ENCODE measurements at regions not wholly inside any gene's neighbourhood (a gene's known extent, or its start where the extent isn't known, plus 50 kb on each side); places are given as distances from the start of the nearest gene placed in this dataset.

DNA sequence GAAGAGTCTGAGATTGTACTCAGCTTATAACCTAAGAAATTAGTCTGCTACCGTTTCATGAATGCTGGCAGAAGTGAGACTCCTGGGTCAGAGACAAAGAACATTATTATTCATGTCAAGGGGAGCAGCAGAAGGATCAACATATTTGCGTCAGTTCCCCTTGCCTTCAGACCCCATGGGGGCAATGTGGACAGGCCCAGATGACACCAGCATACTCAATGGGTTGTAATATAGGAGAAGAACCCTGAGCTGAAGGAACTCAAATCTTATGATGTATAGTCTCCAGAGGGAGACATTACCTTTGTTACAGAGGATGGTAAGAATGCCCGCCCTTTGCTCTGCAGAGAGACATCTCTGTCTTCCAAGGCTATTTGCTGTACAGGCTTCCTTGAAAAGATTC lies 384.4 kb downstream of the EPM2A start:
- Histone ChIP-seq H2AK5ac (ENCODE audit: low read length) (no peak overlapping the region), H3K27ac (ENCODE audit: low read depth, low read length) (no peak overlapping the region), H3K36me3 (ENCODE audit: control insufficient read depth, insufficient read depth, low read length) (no peaks in the 10 kb centered on the region), H3K56ac (ENCODE audit: low read length) (no peak overlapping the region), H3K18ac (ENCODE audit: low read length) (no peak overlapping the region), H3K4me3 (ENCODE audit: low read length) (no peak overlapping the region), H4K5ac (ENCODE audit: low read length) (no peak overlapping the region), H3K27me3 (ENCODE audit: insufficient read depth, low read length, poor library complexity) (no peaks in the 10 kb centered on the region), H3K23ac (ENCODE audit: low read length) (no peak overlapping the region), H3K79me1 (ENCODE audit: low read length) (no peaks in the 10 kb centered on the region), H2BK120ac (ENCODE audit: low read depth, low read length) (no peak overlapping the region), H2BK15ac (replicated peaks; ENCODE audit: low read depth) (no peak overlapping the region), H4K8ac (ENCODE audit: low read depth, low read length) (no peak overlapping the region), H3K79me2 (ENCODE audit: control insufficient read depth, insufficient read depth, low read length) (no peaks in the 10 kb centered on the region), H2BK5ac (ENCODE audit: low read length) (no peak overlapping the region), H3K4me2 (ENCODE audit: low read length) (no peak overlapping the region), H3K4ac (ENCODE audit: low read depth, low read length) (no peak overlapping the region), H3K4me1 (ENCODE audit: control insufficient read depth, low read depth, low read length) (peaks cover 4% of the 10 kb centered on the region), H3K9ac (ENCODE audit: low read length) (no peak overlapping the region)
- WGBS (ENCODE audit: extremely low coverage, insufficient coverage, low lambda C conversion rate): no CpG with 5 or more reads among the region's 3 CpGs
- DNase-seq: no peak

DNA sequence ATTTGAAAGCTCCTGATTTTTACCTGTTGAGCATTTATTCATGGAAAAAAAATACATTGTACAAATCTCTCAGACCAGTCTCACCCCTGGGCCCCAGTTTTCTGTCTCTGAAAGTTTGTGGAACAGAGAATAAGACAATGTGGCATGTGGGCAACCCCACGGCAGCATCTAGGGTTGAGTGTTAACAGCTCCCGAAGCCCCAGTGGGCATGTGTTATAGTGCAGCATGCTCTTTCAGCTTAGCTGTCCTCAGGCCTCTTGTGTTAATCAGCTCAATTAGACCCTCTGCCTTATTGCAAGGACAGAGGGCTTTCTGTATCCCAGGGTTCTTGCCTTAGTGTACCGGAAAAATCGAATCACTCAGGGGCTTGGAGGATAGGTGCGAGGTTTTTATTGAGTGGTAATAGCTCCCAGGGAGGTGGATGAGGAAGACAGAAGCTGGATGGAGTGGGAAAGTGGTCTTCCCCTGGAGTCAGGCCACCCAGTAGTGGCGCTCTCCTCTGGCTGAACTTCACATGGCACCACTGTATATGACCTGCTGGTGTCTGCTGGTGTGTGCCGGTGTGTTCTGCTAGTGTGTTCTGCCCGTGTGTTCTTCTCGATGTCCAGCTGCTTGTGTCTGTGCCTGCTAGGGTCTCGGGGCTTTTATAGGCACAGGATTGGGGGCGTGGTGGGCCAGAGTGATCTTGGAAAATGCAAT lies 382.8 kb downstream of the EPM2A start:
- Histone ChIP-seq H2BK120ac (ENCODE audit: low read depth, low read length) (no peak overlapping the region), H3K27ac (ENCODE audit: low read depth, low read length) (no peak overlapping the region)

DNA sequence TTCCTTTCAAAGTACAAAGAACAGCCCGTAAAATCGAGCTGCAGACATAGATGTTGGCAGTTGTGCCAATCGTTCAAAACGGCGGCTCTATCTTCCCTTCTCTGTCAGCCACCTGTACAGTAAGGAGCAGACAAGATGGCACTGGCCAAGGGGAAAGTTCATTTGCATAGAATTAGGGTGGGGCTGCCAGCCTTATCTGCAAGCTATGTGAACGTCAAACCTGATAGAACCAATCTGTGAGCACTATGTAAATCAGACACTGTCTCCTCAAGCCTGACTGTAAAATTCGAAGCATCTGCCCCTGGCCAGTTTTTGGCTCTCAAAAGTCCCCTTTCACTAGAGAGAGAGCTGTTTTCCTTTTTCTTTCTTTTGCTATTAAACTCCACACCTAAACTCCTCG lies 374.5 kb downstream of the EPM2A start:
- H3K4me2 ChIP-seq (ENCODE audit: low read length): no peak overlapping the region
- H3K56ac ChIP-seq (ENCODE audit: low read length): no peak overlapping the region
- H3K4ac ChIP-seq (ENCODE audit: low read depth, low read length): no peak overlapping the region
- no peak overlapping the region for H3K4me3 ChIP-seq (ENCODE audit: low read length)
- no peaks in the 10 kb centered on the region for H3K27me3 ChIP-seq (ENCODE audit: insufficient read depth, low read length, poor library complexity)
- no peaks in the 10 kb centered on the region for H3K79me2 ChIP-seq (ENCODE audit: control insufficient read depth, insufficient read depth, low read length)
- no peaks in the 10 kb centered on the region for H3K36me3 ChIP-seq (ENCODE audit: control insufficient read depth, insufficient read depth, low read length)
- H3K18ac ChIP-seq (ENCODE audit: low read length): no peak overlapping the region
- no CpG with 5 or more reads among the region's 8 CpGs for WGBS (ENCODE audit: extremely low coverage, insufficient coverage, low lambda C conversion rate)
- no peak overlapping the region for H4K5ac ChIP-seq (ENCODE audit: low read length)
- peak; percentile 51 for DNase-seq
- H3K79me1 ChIP-seq (ENCODE audit: low read length): no peaks in the 10 kb centered on the region
- H3K9ac ChIP-seq (ENCODE audit: low read length): no peak overlapping the region
- no peaks in the 10 kb centered on the region for H3K4me1 ChIP-seq (ENCODE audit: control insufficient read depth, low read depth, low read length)
- no peak overlapping the region for H2BK15ac ChIP-seq (replicated peaks; ENCODE audit: low read depth)
- no peak overlapping the region for H3K27ac ChIP-seq (ENCODE audit: low read depth, low read length)
- no peak overlapping the region for H3K23ac ChIP-seq (ENCODE audit: low read length)
- H2AK5ac ChIP-seq (ENCODE audit: low read length): no peak overlapping the region
- H4K8ac ChIP-seq (ENCODE audit: low read depth, low read length): no peak overlapping the region
- H2BK5ac ChIP-seq (ENCODE audit: low read length): no peak overlapping the region
- no peak overlapping the region for H2BK120ac ChIP-seq (ENCODE audit: low read depth, low read length)

More for the DNA sequence above, 382.8 kb downstream of the EPM2A start:
- Histone ChIP-seq H3K27me3 (ENCODE audit: insufficient read depth, low read length, poor library complexity) (no peaks in the 10 kb centered on the region), H3K36me3 (ENCODE audit: control insufficient read depth, insufficient read depth, low read length) (no peaks in the 10 kb centered on the region), H3K79me2 (ENCODE audit: control insufficient read depth, insufficient read depth, low read length) (no peaks in the 10 kb centered on the region), H2BK5ac (ENCODE audit: low read length) (no peak overlapping the region), H3K56ac (ENCODE audit: low read length) (no peak overlapping the region), H3K79me1 (ENCODE audit: low read length) (no peaks in the 10 kb centered on the region), H3K23ac (ENCODE audit: low read length) (no peak overlapping the region), H3K9ac (ENCODE audit: low read length) (no peak overlapping the region), H3K4ac (ENCODE audit: low read depth, low read length) (no peak overlapping the region), H3K4me2 (ENCODE audit: low read length) (no peak overlapping the region), H3K4me3 (ENCODE audit: low read length) (no peak overlapping the region), H4K8ac (ENCODE audit: low read depth, low read length) (no peak overlapping the region), H2BK15ac (replicated peaks; ENCODE audit: low read depth) (no peak overlapping the region), H3K18ac (ENCODE audit: low read length) (no peak overlapping the region), H4K5ac (ENCODE audit: low read length) (no peak overlapping the region), H3K4me1 (ENCODE audit: control insufficient read depth, low read depth, low read length) (peaks cover 4% of the 10 kb centered on the region), H2AK5ac (ENCODE audit: low read length) (no peak overlapping the region)
- no CpG with 5 or more reads among the region's 11 CpGs for WGBS (ENCODE audit: extremely low coverage, insufficient coverage, low lambda C conversion rate)
- peak; percentile 50 for DNase-seq

DNA sequence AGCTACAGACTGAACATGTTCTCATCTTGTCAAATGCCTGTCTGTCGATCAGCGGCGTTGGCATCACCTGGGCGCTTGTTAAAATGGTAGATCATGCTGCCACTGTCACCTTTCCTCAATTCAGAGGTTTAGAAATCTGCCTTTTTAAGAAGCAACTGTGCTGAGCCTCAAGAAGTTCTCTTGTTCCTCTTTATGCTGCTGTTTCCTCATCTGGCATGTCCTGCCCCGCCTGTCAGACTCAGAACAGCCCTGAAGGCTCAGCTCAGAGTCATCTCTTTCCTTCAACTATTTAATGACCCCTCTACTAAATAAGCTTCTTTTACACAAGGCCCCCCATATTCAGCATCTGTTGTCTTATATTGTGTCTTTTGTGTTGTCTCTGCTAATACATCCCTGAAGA lies 368.2 kb downstream of the EPM2A start:
- Histone ChIP-seq H2BK15ac (replicated peaks; ENCODE audit: low read depth) (no peak overlapping the region), H3K9ac (ENCODE audit: low read length) (no peak overlapping the region), H3K79me1 (ENCODE audit: low read length) (no peaks in the 10 kb centered on the region), H3K27ac (ENCODE audit: low read depth, low read length) (no peak overlapping the region), H4K8ac (ENCODE audit: low read depth, low read length) (no peak overlapping the region), H3K36me3 (ENCODE audit: control insufficient read depth, insufficient read depth, low read length) (no peaks in the 10 kb centered on the region), H3K56ac (ENCODE audit: low read length) (no peak overlapping the region), H3K4me1 (ENCODE audit: control insufficient read depth, low read depth, low read length) (no peaks in the 10 kb centered on the region), H3K4ac (ENCODE audit: low read depth, low read length) (no peak overlapping the region), H3K27me3 (ENCODE audit: insufficient read depth, low read length, poor library complexity) (no peaks in the 10 kb centered on the region), H3K79me2 (ENCODE audit: control insufficient read depth, insufficient read depth, low read length) (no peaks in the 10 kb centered on the region), H2BK5ac (ENCODE audit: low read length) (no peak overlapping the region), H2AK5ac (ENCODE audit: low read length) (no peak overlapping the region), H2BK120ac (ENCODE audit: low read depth, low read length) (no peak overlapping the region), H3K4me3 (ENCODE audit: low read length) (no peak overlapping the region), H3K18ac (ENCODE audit: low read length) (no peak overlapping the region), H3K4me2 (ENCODE audit: low read length) (no peak overlapping the region), H3K23ac (ENCODE audit: low read length) (no peak overlapping the region), H4K5ac (ENCODE audit: low read length) (no peak overlapping the region)
- DNase-seq: no peak
- WGBS (ENCODE audit: extremely low coverage, insufficient coverage, low lambda C conversion rate): no CpG with 5 or more reads among the region's 5 CpGs

DNA sequence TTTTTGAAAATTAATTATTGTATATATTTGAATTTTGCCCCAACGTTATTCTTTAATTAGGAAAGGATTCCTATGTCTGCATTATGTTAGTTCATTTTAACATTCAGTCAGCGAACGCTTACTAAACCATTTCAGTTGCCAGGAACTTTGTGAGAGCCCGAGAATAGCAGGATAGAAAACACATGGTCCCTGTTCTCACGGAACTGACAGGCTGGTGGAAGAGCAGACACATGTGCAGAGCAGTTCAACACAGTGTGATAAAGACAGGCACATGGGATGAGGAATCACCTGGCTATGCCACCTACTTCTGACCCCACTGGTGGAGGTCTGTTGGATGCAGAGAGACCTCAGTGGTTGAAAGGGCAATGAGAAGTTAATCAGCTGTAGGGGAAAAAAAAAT lies 367.2 kb downstream of the EPM2A start:
- H4K5ac ChIP-seq (ENCODE audit: low read length): no peak overlapping the region
- H3K4me1 ChIP-seq (ENCODE audit: control insufficient read depth, low read depth, low read length): no peaks in the 10 kb centered on the region
- H3K4ac ChIP-seq (ENCODE audit: low read depth, low read length): no peak overlapping the region
- no peak overlapping the region for H3K23ac ChIP-seq (ENCODE audit: low read length)
- DNase-seq: no peak
- no peak overlapping the region for H2AK5ac ChIP-seq (ENCODE audit: low read length)
- no peaks in the 10 kb centered on the region for H3K36me3 ChIP-seq (ENCODE audit: control insufficient read depth, insufficient read depth, low read length)
- H4K8ac ChIP-seq (ENCODE audit: low read depth, low read length): no peak overlapping the region
- H3K27me3 ChIP-seq (ENCODE audit: insufficient read depth, low read length, poor library complexity): no peaks in the 10 kb centered on the region
- no peak overlapping the region for H3K56ac ChIP-seq (ENCODE audit: low read length)
- no peak overlapping the region for H3K18ac ChIP-seq (ENCODE audit: low read length)
- H3K27ac ChIP-seq (ENCODE audit: low read depth, low read length): no peak overlapping the region
- H3K79me2 ChIP-seq (ENCODE audit: control insufficient read depth, insufficient read depth, low read length): no peaks in the 10 kb centered on the region
- no peak overlapping the region for H3K9ac ChIP-seq (ENCODE audit: low read length)
- no peak overlapping the region for H2BK15ac ChIP-seq (replicated peaks; ENCODE audit: low read depth)
- no CpG with 5 or more reads among the region's 5 CpGs for WGBS (ENCODE audit: extremely low coverage, insufficient coverage, low lambda C conversion rate)
- H2BK120ac ChIP-seq (ENCODE audit: low read depth, low read length): no peak overlapping the region
- no peak overlapping the region for H3K4me2 ChIP-seq (ENCODE audit: low read length)
- H3K79me1 ChIP-seq (ENCODE audit: low read length): no peaks in the 10 kb centered on the region
- no peak overlapping the region for H2BK5ac ChIP-seq (ENCODE audit: low read length)
- no peak overlapping the region for H3K4me3 ChIP-seq (ENCODE audit: low read length)

DNA sequence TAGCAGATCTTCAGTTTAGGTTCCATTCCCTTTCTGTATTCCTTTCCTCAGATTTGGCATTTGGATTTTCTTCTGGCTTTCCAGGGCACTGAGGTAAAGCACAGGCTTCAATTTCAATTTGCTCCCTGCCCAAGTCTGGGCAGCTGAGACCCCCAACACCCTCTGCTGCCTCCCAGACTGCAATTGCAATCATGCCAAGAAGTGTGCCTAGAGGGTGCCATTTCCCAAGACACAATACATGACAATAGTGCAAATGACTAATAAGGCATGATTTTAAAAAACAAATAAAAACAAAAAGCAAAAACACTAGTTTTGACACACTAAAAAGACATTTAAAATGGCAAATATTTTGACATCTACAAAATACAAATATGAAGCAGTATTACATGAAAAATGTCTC lies 364.8 kb downstream of the EPM2A start:
- Histone ChIP-seq H2BK15ac (replicated peaks; ENCODE audit: low read depth) (no peak overlapping the region), H4K5ac (ENCODE audit: low read length) (no peak overlapping the region), H2BK120ac (ENCODE audit: low read depth, low read length) (no peak overlapping the region), H3K9ac (ENCODE audit: low read length) (no peak overlapping the region), H4K8ac (ENCODE audit: low read depth, low read length) (no peak overlapping the region), H3K27me3 (ENCODE audit: insufficient read depth, low read length, poor library complexity) (no peaks in the 10 kb centered on the region), H3K56ac (ENCODE audit: low read length) (no peak overlapping the region), H3K79me2 (ENCODE audit: control insufficient read depth, insufficient read depth, low read length) (no peaks in the 10 kb centered on the region), H3K4ac (ENCODE audit: low read depth, low read length) (no peak overlapping the region), H3K18ac (ENCODE audit: low read length) (no peak overlapping the region), H2AK5ac (ENCODE audit: low read length) (no peak overlapping the region), H3K4me2 (ENCODE audit: low read length) (no peak overlapping the region), H3K79me1 (ENCODE audit: low read length) (no peaks in the 10 kb centered on the region), H3K23ac (ENCODE audit: low read length) (no peak overlapping the region), H3K27ac (ENCODE audit: low read depth, low read length) (no peak overlapping the region), H3K36me3 (ENCODE audit: control insufficient read depth, insufficient read depth, low read length) (no peaks in the 10 kb centered on the region), H2BK5ac (ENCODE audit: low read length) (no peak overlapping the region), H3K4me3 (ENCODE audit: low read length) (no peak overlapping the region), H3K4me1 (ENCODE audit: control insufficient read depth, low read depth, low read length) (no peaks in the 10 kb centered on the region)
- DNase-seq: no peak
